ENCODE measurements at regions not wholly inside any gene's neighbourhood (a gene's known extent, or its start where the extent isn't known, plus 50 kb on each side); places are given as distances from the start of the nearest gene placed in this dataset.
"Not testable (repeated sequence)": the region's sequence is repeated elsewhere in the genome, so short reads cannot be mapped to it uniquely, and the experiment has no call there.

- H3K36me3 Mint-ChIP-seq (ENCODE audit: insufficient read depth); H3K9me3 Mint-ChIP-seq; H3K27me3 Mint-ChIP-seq (ENCODE audit: low read depth); H3K4me1 Mint-ChIP-seq (ENCODE audit: low read depth); H3K4me3 Mint-ChIP-seq; DNase-seq; ATAC-seq: not testable (repeated sequence)
Measured at GRCh38 chr4:3893590-3893989, 127.4 kb downstream of the ADRA2C start.

GRCh38 chr4:3894086-3894959, 128.1 kb downstream of the ADRA2C start:
- not testable (repeated sequence) for H3K27me3 Mint-ChIP-seq (ENCODE audit: low read depth); H3K4me3 Mint-ChIP-seq; ATAC-seq; H3K4me1 Mint-ChIP-seq (ENCODE audit: low read depth); H3K36me3 Mint-ChIP-seq (ENCODE audit: insufficient read depth); DNase-seq; H3K9me3 Mint-ChIP-seq

- H3K4me3 Mint-ChIP-seq: no peak overlapping the region
- no peaks in the 10 kb centered on the region for H3K9me3 Mint-ChIP-seq
- ATAC-seq (no peak), DNase-seq (no peak)
- no peaks in the 10 kb centered on the region for H3K4me1 Mint-ChIP-seq (ENCODE audit: low read depth)
- H3K27me3 Mint-ChIP-seq (ENCODE audit: low read depth): peaks cover 2% of the 10 kb centered on the region
- no peaks in the 10 kb centered on the region for H3K36me3 Mint-ChIP-seq (ENCODE audit: insufficient read depth)
Measured at GRCh38 chr4:3896441-3896840, 130.3 kb downstream of the ADRA2C start.

DNA sequence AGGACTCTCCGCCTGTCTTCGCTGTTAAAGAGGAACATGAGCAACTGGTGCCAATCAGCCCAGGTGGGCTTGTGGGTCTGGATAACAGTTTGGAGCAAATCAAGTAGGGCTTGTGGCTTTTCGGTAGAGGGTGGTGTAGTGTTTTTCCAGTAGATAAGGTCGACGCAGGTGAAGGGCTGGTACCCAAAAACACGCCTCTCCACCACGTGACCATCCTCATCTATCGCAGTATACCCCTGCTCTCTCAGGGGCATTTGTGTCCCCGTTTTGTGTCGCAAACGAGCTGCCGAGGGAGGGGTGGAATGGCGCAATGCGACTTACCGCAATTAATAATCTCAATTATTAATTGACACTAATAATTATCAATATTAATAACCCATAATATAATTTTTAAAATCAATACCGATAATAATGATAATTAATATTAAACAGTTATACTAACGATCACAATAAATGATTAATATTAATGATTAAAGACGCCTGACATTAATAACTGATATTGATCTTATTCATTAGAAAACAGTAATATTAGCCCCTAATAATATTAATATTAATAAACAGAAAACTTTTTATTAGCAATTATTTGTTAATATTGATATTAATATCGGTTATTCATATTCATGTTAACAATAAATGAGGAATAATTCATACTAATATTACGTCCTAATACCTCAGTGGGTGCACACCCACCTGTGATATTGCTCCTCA, 130.8 kb downstream of the ADRA2C start:
- not testable (repeated sequence) for H3K4me1 Mint-ChIP-seq (ENCODE audit: low read depth); DNase-seq; H3K36me3 Mint-ChIP-seq (ENCODE audit: insufficient read depth); ATAC-seq; H3K4me3 Mint-ChIP-seq; H3K27me3 Mint-ChIP-seq (ENCODE audit: low read depth); H3K9me3 Mint-ChIP-seq

DNA sequence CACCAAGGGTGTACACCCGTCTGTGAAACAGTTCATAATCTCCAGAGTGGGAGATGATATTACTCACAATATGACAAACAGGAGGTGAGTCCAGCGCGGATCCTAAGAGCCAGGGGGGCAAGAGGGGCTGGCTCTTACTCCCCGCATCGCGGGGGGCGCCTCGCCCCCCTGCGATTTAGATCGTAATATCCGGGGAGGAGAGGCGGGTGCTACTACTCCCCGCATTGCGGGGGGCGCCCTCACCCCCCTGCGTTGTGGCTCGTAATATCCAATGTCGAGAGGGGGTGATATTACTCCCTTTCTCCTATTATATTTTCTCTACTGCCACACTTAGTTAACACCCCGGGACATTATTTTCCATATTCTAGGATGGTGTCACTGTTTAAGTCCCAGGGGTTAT, 131.9 kb downstream of the ADRA2C start:
- H3K4me3 Mint-ChIP-seq: no peak overlapping the region

GRCh38 chr4:3898928-3899327, 132.7 kb downstream of the ADRA2C start:
- not testable (repeated sequence) for H3K4me1 Mint-ChIP-seq (ENCODE audit: low read depth); ATAC-seq; H3K27me3 Mint-ChIP-seq (ENCODE audit: low read depth); H3K4me3 Mint-ChIP-seq; DNase-seq; H3K36me3 Mint-ChIP-seq (ENCODE audit: insufficient read depth); H3K9me3 Mint-ChIP-seq

More for the DNA sequence above, 131.9 kb downstream of the ADRA2C start:
- Mint-ChIP-seq H3K4me1 (ENCODE audit: low read depth) (no peaks in the 10 kb centered on the region), H3K27me3 (ENCODE audit: low read depth) (peaks cover 6% of the 10 kb centered on the region), H3K9me3 (no peaks in the 10 kb centered on the region), H3K36me3 (ENCODE audit: insufficient read depth) (no peaks in the 10 kb centered on the region)
- DNase-seq (no peak), ATAC-seq (no peak)

DNA sequence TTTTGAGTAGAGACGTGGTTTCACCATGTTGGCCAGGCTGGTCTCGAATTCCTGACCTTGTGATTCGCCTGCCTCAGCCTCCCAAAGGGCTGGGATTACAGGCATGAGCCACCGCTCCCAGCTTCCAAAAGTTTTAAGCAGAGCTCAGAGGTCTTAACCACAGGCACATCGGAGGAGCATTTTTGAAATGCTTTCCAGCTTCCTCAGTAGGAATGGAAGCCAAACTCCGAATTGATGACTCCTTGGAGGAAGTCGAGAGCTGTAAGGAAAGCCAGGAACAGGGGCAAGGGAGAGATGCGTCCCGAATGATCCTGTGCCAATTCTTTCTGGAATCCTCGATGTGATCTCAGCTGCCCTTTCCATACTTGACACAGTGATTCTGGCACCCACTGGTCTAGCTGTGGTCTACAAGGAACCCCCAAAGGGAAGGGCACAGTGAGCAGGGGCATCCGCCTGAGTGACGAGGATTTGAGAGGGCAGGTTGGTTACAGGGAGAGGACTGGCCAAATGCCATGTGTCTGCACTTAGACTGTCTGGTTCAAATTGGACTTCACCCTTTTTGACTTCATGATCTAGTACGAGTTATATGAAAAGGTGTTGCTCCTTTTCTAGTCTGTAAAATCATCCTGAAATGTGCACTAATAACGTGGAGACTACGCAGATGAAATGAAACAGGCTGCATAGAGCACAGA, 138.2 kb downstream of the ADRA2C start:
- not testable (repeated sequence) for ATAC-seq

GRCh38 chr4:3909616-3910015, 143.4 kb downstream of the ADRA2C start:
- not testable (repeated sequence) for H3K36me3 Mint-ChIP-seq (ENCODE audit: insufficient read depth); H3K4me3 Mint-ChIP-seq; H3K4me1 Mint-ChIP-seq (ENCODE audit: low read depth); DNase-seq; H3K27me3 Mint-ChIP-seq (ENCODE audit: low read depth); H3K9me3 Mint-ChIP-seq; ATAC-seq

More for the DNA sequence above, 138.2 kb downstream of the ADRA2C start:
- not testable (repeated sequence) for H3K4me3 Mint-ChIP-seq; H3K36me3 Mint-ChIP-seq (ENCODE audit: insufficient read depth); H3K4me1 Mint-ChIP-seq (ENCODE audit: low read depth); DNase-seq; H3K9me3 Mint-ChIP-seq
- peaks cover 11% of the 10 kb centered on the region for H3K27me3 Mint-ChIP-seq (ENCODE audit: low read depth)

- H3K9me3 Mint-ChIP-seq; H3K4me1 Mint-ChIP-seq (ENCODE audit: low read depth); DNase-seq; H3K4me3 Mint-ChIP-seq; ATAC-seq; H3K36me3 Mint-ChIP-seq (ENCODE audit: insufficient read depth): not testable (repeated sequence)
- H3K27me3 Mint-ChIP-seq (ENCODE audit: low read depth): peaks cover 13% of the 10 kb centered on the region
Measured at GRCh38 chr4:3910161-3910950, 144.2 kb downstream of the ADRA2C start.

DNA sequence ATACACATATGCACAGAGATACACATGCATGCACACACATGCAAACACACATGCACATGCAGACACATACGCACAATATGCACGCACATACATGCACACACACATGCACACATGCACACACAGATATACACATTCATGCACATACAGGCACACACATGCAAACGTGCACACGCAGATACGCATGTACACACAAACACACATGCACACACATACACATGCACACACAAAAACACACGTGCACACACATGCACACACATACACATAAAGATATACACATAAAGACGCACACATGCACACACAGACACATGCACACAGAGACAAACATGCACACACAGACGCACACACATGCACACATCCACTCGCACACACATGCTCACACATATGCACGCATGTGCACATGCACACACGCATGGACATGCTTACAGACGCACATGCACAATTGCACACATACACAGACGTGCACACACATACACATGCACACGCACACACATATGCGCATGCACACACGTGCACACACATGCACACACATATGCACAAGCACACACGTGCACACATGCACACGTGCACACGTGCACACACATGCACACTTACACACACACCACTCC, 145.2 kb downstream of the ADRA2C start:
- Mint-ChIP-seq H3K36me3 (ENCODE audit: insufficient read depth) (no peaks in the 10 kb centered on the region), H3K27me3 (ENCODE audit: low read depth) (peaks cover 18% of the 10 kb centered on the region), H3K4me3 (no peak overlapping the region), H3K9me3 (no peaks in the 10 kb centered on the region), H3K4me1 (ENCODE audit: low read depth) (no peaks in the 10 kb centered on the region)
- no peak for ATAC-seq
- DNase-seq: no peak

GRCh38 chr4:3914511-3914910, 148.3 kb downstream of the ADRA2C start:
- not testable (repeated sequence) for H3K4me3 Mint-ChIP-seq; H3K4me1 Mint-ChIP-seq (ENCODE audit: low read depth); H3K9me3 Mint-ChIP-seq

DNA sequence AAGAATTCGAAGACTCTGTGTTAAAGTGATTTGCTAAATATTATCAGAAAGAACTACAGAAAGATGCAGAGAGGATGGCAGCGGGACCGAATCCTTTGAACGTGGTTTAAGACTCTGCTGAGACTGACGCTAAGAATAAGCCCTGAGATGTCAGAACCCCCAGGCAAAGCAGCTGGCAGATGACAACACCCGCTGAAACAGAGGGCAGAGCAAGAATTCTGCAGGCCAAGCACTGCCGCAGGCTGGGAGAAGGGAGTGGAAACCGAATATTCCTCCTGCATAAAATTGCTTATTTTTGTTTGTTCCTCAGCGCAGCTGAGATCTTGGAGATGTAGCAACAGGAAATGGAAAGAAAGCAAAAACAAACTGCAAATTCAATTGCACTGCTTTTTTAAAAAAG, 153.3 kb downstream of the ADRA2C start:
- H3K9me3 Mint-ChIP-seq; H3K4me1 Mint-ChIP-seq (ENCODE audit: low read depth); H3K36me3 Mint-ChIP-seq (ENCODE audit: insufficient read depth); DNase-seq; ATAC-seq; H3K4me3 Mint-ChIP-seq: not testable (repeated sequence)
- H3K27me3 Mint-ChIP-seq (ENCODE audit: low read depth): peaks cover 24% of the 10 kb centered on the region

More at GRCh38 chr4:3914511-3914910, 148.3 kb downstream of the ADRA2C start:
- DNase-seq; ATAC-seq; H3K36me3 Mint-ChIP-seq (ENCODE audit: insufficient read depth): not testable (repeated sequence)
- peaks cover 18% of the 10 kb centered on the region for H3K27me3 Mint-ChIP-seq (ENCODE audit: low read depth)

DNA sequence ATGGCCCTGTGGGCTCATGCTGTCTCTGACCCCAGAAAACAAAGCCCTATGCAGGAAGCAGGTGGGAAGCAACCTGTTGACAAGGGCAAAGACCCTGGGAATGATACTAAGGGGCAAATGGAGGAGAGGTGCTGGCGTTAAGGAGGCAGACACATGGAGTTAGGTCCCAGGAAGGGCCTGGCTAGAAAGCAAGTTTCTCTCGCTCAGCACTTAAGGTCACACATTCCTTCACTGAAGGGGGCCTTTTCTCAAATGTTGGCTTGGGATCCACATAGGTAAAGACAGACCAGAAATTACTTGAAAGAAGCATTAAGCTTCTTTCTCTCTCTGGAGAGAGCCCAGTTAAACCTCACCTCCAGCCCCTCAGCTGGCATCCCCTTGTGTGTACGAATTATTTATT, 155.7 kb downstream of the ADRA2C start:
- not testable (repeated sequence) for H3K4me1 Mint-ChIP-seq (ENCODE audit: low read depth); H3K9me3 Mint-ChIP-seq; H3K36me3 Mint-ChIP-seq (ENCODE audit: insufficient read depth); ATAC-seq; DNase-seq; H3K4me3 Mint-ChIP-seq
- peaks cover 13% of the 10 kb centered on the region for H3K27me3 Mint-ChIP-seq (ENCODE audit: low read depth)
